ENCODE measurements at regions not wholly inside any gene's neighbourhood (a gene's known extent, or its start where the extent isn't known, plus 50 kb on each side); places are given as distances from the start of the nearest gene placed in this dataset.

DNA sequence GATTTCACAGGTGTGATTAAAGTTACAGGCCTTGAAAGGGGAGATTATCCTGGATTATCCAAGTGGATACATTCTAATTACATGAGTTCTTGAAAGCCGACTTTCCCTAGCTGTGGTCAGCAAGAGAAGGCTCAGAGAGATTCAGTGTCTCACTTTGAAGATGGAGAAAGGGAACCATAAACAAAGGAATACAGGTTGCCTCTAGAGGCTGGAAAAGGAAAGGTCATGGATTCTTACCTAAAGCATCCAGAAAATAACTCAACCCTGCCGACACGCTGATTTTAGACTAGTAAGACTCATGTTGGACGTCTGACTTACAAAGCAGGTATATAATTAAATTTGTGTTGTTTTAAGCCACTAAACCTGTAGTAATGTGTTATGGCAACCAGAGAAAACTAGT, 1095.7 kb upstream of the ZEB2 start:
- H3K4me3 ChIP-seq (ENCODE audit: control extremely low read depth in 1 of 5, extremely low read depth in 1 of 5, insufficient read depth in 1 of 5, low read depth in 2 of 5, low read length in 4 of 5), result no peak overlapping the region
- DNase-seq (no peak), ATAC-seq (ENCODE audit: low read depth) (no peak)
- Mint-ChIP-seq H3K4me3 (no peak overlapping the region), H3K27ac (no peak overlapping the region), H3K27me3 (no peaks in the 10 kb centered on the region), H3K9me3 (ENCODE audit: insufficient read depth) (no peaks in the 10 kb centered on the region), H3K4me1 (no peaks in the 10 kb centered on the region)
- POLR2A ChIA-PET, result no interaction called here
- H3K9ac ChIP-seq (ENCODE audit: low read length), result no peak overlapping the region
- H3K79me2 ChIP-seq (ENCODE audit: control insufficient read depth, insufficient read depth, low read length), result no peaks in the 10 kb centered on the region
- no peaks in the 10 kb centered on the region for H3K36me3 ChIP-seq (replicated peaks in 1 of 2; ENCODE audit: control extremely low read depth in 1 of 2, control insufficient read depth in 1 of 2, extremely low read depth in 1 of 2, insufficient read depth in 2 of 2, low read length in 1 of 2)
- no peak overlapping the region for H2AFZ ChIP-seq (ENCODE audit: insufficient read depth, low read depth, low read length, poor library complexity, severe bottlenecking)
- peaks cover 0 to 2% (median 0%) of the 10 kb centered on the region in 3 donors for H3K9me3 ChIP-seq (ENCODE audit: control extremely low read depth in 1 of 3, control insufficient read depth in 2 of 3, insufficient read depth in 1 of 3, low read length in 2 of 3)
- WGBS (ENCODE audit: insufficient coverage), result 100% methylated on average over 1 of the region's 4 CpGs
- no peaks in the 10 kb centered on the region for H4K20me1 ChIP-seq (ENCODE audit: control insufficient read depth, insufficient read depth, low read length, poor library complexity, severe bottlenecking)
- no peak for TF ChIP-seq CTCF (IDR thresholded peaks at IDR 0.05)
- no peak for TF ChIP-seq EZH2 (IDR thresholded peaks at IDR 0.05; ENCODE audit: borderline replicate concordance, insufficient read depth, low read depth, low read length, poor library complexity, severe bottlenecking)
- H3K4me2 ChIP-seq (replicated peaks; ENCODE audit: low read depth, low read length, poor library complexity, severe bottlenecking), result no peak overlapping the region
- H3K4me1 ChIP-seq (ENCODE audit: control insufficient read depth in 2 of 2, insufficient read depth in 2 of 2, low read length in 2 of 2), result no peaks in the 10 kb centered on the region
- CTCF ChIA-PET, result no interaction called here
- no peak overlapping the region for H3K27ac ChIP-seq (ENCODE audit: low read length in 2 of 2)
- intact Hi-C loops (cut with micrococcal nuclease), result no loop called here
- no peaks in the 10 kb centered on the region for H3K27me3 ChIP-seq (replicated peaks in 1 of 4; ENCODE audit: control extremely low read depth in 1 of 4, control insufficient read depth in 3 of 4, insufficient read depth in 4 of 4, low read length in 3 of 4)

DNA sequence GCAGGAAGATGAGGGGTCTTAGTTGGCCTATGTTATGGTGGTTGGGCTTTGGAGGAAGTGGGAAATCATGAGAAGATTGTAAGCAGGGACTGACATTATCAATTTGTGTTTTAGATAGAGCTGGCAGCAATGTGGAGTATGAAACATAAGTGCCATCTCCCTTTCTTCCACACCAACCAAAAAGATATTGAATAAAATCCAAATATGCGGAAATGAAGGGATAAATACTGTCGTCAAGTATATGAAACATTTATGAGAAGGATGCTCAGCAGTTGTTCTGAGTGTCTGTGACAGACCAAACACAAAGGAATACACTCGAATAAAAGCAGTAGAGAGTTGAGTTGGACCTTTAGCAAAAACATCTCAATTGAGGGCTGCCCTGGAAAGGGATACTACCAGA, 1090.0 kb upstream of the ZEB2 start:
- TF ChIP-seq EZH2 (IDR thresholded peaks at IDR 0.05; ENCODE audit: borderline replicate concordance, insufficient read depth, low read depth, low read length, poor library complexity, severe bottlenecking) (no peak), CTCF (IDR thresholded peaks at IDR 0.05) (no peak)
- POLR2A ChIA-PET, result no interaction called here
- ATAC-seq (ENCODE audit: low read depth), result no peak
- H4K20me1 ChIP-seq (ENCODE audit: control insufficient read depth, insufficient read depth, low read length, poor library complexity, severe bottlenecking), result no peaks in the 10 kb centered on the region
- no peak overlapping the region for H2AFZ ChIP-seq (ENCODE audit: insufficient read depth, low read depth, low read length, poor library complexity, severe bottlenecking)
- peaks cover 4% of the 10 kb centered on the region for H3K4me1 Mint-ChIP-seq
- intact Hi-C loops (cut with micrococcal nuclease), result no loop called here
- H3K36me3 ChIP-seq (replicated peaks in 1 of 2; ENCODE audit: control extremely low read depth in 1 of 2, control insufficient read depth in 1 of 2, extremely low read depth in 1 of 2, insufficient read depth in 2 of 2, low read length in 1 of 2), result no peaks in the 10 kb centered on the region
- H3K4me3 ChIP-seq (ENCODE audit: control extremely low read depth in 1 of 5, extremely low read depth in 1 of 5, insufficient read depth in 1 of 5, low read depth in 2 of 5, low read length in 4 of 5), result no peak overlapping the region
- H3K9me3 ChIP-seq (ENCODE audit: control extremely low read depth in 1 of 3, control insufficient read depth in 2 of 3, insufficient read depth in 1 of 3, low read length in 2 of 3), result no peaks in the 10 kb centered on the region
- CTCF ChIA-PET, result no interaction called here
- no peaks in the 10 kb centered on the region for H3K27me3 ChIP-seq (replicated peaks in 1 of 4; ENCODE audit: control extremely low read depth in 1 of 4, control insufficient read depth in 3 of 4, insufficient read depth in 4 of 4, low read length in 3 of 4)
- H3K4me1 ChIP-seq (ENCODE audit: control insufficient read depth in 2 of 2, insufficient read depth in 2 of 2, low read length in 2 of 2), result no peaks in the 10 kb centered on the region
- H3K4me2 ChIP-seq (replicated peaks; ENCODE audit: low read depth, low read length, poor library complexity, severe bottlenecking), result no peak overlapping the region
- no peaks in the 10 kb centered on the region for H3K27me3 Mint-ChIP-seq
- DNase-seq, result no peak
- no peak overlapping the region for H3K4me3 Mint-ChIP-seq
- H3K27ac Mint-ChIP-seq, result no peak overlapping the region
- H3K27ac ChIP-seq (ENCODE audit: low read length in 2 of 2), result no peak overlapping the region
- H3K9me3 Mint-ChIP-seq (ENCODE audit: insufficient read depth), result no peaks in the 10 kb centered on the region
- no peak overlapping the region for H3K9ac ChIP-seq (ENCODE audit: low read length)
- WGBS (ENCODE audit: insufficient coverage), result 92% methylated on average over 2 of the region's 3 CpGs
- H3K79me2 ChIP-seq (ENCODE audit: control insufficient read depth, insufficient read depth, low read length), result no peaks in the 10 kb centered on the region
